H7 (cell line): ENCODE measurements at regions not wholly inside any gene's neighbourhood (a gene's known extent, or its start where the extent isn't known, plus 50 kb on each side); places are given as distances from the start of the nearest gene placed in this dataset.
"Not testable (repeated sequence)": the region's sequence is repeated elsewhere in the genome, so short reads cannot be mapped to it uniquely, and the experiment has no call there.

Source experiments
- DNase-seq: peaks from one replicate; pipeline ENCODE4 v3.0.0; 2012
- H3K27me3 ChIP-seq: 2 replicates; pipeline ENCODE4 v1.6.0; 2011; ENCODE audit warnings: mild to moderate bottlenecking, low read length; ENCODE audit not compliant: control insufficient read depth, insufficient read depth
- H3K36me3 ChIP-seq: replicated peaks from 2 replicates; pipeline ENCODE4 v1.5.1; 2011; ENCODE audit warnings: low read length; ENCODE audit not compliant: control insufficient read depth, insufficient read depth
- H3K4me3 ChIP-seq: 2 replicates; pipeline ENCODE4 v1.5.1; 2011; ENCODE audit warnings: low read depth, mild to moderate bottlenecking, control low read depth, low read length, moderate library complexity; ENCODE audit not compliant: insufficient read depth

DNA sequence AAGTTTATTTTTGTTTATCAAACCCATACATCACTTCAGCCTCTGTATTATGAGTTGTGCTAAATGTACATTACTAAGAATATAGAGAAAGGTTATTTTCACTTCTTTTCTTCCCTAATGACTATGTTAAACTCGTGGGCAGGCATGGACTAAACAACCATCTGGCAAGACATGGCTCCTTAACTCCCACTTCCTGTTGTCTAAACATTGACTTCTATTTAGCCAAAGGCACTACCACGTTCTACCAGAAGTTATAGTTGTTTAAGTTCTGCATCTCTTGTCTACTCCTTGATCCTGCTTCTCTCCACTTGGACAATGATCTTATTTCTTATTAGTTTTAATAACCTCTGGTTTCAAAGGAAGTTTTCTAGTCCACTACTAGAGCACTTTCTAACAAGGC is 136.1 kb downstream of the MACIR start:
- Histone ChIP-seq H3K4me3 (no peak overlapping the region), H3K36me3 (no peaks in the 10 kb centered on the region), H3K27me3 (no peaks in the 10 kb centered on the region)
- no peak for DNase-seq

DNA sequence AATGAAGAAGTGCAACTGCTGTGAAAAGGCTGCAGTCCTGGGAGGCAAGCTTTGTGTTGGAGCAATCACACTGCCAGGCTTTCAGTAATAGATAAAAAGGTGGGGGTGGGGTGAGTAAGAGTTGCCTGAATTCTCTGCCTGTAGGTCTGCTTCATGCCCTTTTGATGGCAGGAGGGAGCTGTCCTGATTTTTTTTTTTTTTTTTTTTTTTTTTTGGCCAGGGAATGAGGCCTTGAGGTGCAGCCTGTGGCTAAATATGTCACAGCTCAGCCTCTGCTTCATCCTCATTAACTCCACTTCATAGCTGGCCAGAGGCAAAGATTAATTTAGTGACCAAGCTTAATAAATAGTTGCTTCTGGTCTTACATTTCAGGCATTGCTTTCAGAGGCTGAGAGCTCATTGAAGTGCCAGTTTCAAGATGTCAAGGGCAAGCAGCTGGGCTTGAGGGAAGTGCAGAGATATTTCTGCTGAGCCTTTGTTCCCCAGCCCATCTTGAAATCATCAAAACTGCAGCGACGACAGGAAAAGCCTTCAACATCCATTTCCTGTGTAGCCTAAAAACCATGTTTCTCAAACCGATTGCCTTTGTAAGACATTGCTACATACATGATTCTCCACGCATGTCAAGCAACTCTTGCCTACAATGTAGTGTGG is 134.7 kb downstream of the MACIR start:
- no peaks in the 10 kb centered on the region for H3K27me3 ChIP-seq
- DNase-seq, result peak; percentile 4
- no peak overlapping the region for H3K4me3 ChIP-seq
- H3K36me3 ChIP-seq, result no peaks in the 10 kb centered on the region

DNA sequence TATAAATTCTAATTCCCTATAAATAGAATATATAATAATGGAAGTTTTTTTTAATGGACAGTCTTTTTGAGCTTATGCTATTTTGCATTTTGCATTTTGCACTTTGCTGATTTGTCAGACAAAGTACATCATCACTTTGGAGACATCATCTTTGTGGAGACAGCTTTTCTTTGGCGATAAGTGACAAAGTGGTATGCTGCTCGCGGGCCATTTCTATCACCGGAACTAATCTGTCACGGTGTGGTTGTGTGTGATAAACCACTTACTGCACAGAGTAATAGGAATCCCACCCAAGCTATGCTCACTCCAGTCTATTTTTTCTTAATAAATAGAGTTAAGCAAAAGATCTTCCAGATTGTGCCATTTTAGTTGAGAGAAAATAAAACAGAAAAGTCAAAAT is 133.1 kb downstream of the MACIR start:
- Histone ChIP-seq H3K27me3 (no peaks in the 10 kb centered on the region), H3K4me3 (no peak overlapping the region), H3K36me3 (no peaks in the 10 kb centered on the region)
- DNase-seq, result no peak

DNA sequence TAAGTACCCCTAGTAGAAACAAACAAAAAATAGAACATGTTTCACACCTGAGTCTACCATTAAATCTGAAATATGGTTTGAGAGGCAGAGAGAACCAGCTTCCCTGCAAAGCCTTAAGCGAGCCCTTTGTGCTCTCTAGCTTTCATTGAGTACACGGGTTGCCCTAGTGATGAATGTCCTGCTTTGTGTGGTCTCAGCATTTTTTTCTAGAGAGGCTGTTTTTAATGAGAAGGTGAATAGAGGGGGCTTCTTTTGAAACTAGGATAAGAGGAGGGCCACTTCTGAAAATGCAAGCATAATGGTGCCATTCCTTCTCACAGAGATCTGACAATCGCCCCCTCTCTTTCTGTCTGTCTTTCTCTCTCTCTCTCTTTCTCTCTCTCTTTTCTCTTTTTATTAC is 131.3 kb downstream of the MACIR start:
- DNase-seq, result no peak
- Histone ChIP-seq H3K27me3 (no peaks in the 10 kb centered on the region), H3K4me3 (no peak overlapping the region), H3K36me3 (no peaks in the 10 kb centered on the region)

DNA sequence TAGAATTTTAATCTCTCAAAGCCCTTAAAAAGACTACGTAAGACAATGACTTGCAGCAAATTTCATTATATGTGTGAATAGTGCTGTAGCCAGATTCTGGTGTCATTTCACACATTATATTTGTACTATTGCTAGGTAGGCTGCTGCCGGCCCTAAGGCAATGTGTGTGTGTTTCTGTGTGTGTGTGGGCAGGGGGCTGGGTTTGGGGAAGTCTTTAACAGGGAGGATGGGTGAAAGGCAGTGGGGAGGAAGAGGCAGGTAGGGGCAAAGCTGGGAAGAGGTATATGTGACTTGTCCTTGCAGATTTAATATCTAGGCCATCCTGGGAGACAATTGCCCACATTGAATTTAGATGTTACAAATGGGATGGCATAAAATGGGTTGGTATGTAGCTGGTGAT is 130.8 kb downstream of the MACIR start:
- Histone ChIP-seq H3K36me3 (no peaks in the 10 kb centered on the region), H3K4me3 (no peak overlapping the region), H3K27me3 (no peaks in the 10 kb centered on the region)
- no peak for DNase-seq

DNA sequence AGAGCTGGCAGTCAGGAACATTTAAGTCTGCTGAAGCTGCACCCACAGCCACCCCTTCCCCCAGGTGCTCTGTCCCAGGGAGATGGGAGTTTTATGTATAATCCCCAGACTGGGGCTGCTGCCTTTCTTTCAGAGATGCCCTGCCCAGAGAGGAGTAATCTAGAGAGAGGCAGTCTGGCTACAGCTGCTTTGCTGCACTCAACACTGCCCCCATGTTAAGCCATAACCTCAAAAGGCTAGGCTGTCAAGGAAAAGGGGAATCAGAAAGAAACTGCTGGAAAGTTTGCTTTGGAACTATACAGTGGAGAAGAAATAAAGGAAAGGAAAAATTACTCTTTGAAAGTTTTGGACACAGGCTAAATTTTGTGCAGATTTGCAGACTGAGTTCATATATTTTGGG is 127.2 kb downstream of the MACIR start:
- no peaks in the 10 kb centered on the region for H3K27me3 ChIP-seq
- DNase-seq, result no peak
- no peak overlapping the region for H3K4me3 ChIP-seq
- no peaks in the 10 kb centered on the region for H3K36me3 ChIP-seq

DNA sequence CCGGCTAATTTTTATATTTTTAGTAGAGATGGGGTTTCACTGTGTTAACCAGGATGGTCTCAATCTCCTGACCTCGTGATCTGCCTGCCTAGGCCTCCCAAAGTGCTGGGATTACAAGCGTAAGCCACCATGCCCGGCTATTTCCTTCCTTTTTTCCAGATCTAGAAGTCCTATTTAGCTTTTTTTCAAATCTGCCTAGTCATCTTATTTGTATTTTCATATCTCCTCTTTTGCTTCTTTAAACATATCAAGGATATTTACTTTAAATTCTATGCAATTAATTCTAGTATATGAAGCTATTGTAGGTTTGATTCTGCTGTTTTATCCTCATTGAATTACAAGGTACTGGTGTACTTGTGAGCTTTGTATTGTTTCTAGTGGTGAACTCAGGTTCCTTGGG is 119.1 kb downstream of the MACIR start:
- not testable (repeated sequence) for H3K27me3 ChIP-seq, H3K4me3 ChIP-seq, H3K36me3 ChIP-seq, DNase-seq

DNA sequence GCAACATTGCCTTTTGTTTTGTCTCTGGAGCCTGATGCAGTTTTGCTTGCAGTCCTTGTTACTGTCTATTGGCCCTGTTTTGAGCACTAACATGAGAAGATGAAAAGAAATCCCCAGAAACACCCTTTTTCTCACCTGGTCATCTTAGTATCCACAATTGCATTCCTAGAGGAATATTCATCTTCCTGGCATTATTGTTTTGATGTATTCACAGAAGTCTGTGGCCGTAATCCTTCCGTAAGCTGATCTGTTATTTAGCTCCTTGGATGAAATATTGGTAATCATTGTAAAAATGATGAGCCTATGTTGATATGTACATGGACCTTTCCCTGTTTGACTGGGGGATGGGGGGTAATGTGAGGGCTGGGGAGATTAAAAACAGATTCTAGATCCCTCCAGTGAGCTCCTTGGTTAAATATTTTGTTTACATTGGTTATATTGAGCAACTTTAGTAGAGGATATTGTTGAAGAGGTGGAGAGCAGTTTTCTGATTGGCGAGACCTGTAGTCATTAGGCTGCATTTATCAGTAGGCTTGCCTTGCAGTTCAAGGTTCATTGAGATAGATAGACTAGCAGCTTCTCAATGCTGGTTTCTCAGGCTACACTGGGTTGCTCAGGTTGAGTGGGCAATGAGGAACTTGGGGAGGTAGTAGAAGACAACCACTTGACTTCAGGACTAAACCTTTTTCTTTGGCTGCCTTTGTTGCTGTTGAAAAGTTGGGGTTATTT is 117.5 kb downstream of the MACIR start:
- Histone ChIP-seq H3K4me3 (no peak overlapping the region), H3K27me3 (no peaks in the 10 kb centered on the region), H3K36me3 (no peaks in the 10 kb centered on the region)
- no peak for DNase-seq

DNA sequence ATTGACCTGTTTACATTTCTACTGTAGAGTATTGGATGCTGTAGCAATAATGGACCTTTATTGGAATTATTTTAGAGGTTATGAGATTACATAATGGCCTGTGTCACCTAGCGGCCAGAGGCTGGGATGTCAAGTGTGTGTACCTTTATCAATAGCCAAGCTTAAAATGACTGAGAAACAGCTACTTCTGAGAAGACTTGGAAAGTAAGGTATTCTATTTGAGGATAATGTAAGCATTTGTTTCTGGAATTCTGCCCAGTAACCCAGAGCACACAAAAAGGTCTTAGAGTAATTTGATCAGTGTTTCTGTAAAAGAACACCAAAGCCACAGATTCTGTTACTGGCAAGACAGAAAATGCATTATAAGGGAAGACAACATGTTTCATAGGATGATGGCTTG is 116.8 kb downstream of the MACIR start:
- Histone ChIP-seq H3K4me3 (no peak overlapping the region), H3K27me3 (no peaks in the 10 kb centered on the region), H3K36me3 (no peaks in the 10 kb centered on the region)
- no peak for DNase-seq

DNA sequence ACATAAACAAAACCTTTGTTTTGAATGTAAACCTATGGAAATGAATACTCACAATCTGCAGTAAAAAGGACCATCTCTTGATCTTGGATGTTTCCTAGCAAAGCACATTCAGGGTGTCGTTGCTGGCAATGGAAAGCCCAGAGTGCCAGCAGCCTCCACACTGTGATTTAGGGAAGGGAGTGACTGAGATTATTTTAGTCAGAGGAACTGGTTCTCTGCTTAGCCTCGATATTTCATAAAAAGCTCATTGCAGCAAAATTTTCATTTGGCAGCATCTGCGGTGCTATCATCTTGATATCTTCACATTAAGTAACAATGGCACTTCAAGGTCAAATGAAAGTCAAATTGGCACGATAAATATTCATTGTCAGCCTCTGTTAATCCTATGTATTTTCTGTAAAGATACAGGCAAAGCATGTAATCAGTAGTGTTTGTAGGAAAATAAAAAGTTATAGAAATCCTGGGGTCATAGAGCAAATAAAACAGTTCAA is 116.0 kb downstream of the MACIR start:
- Histone ChIP-seq H3K27me3 (no peaks in the 10 kb centered on the region), H3K36me3 (no peaks in the 10 kb centered on the region), H3K4me3 (no peak overlapping the region)
- DNase-seq, result no peak

DNA sequence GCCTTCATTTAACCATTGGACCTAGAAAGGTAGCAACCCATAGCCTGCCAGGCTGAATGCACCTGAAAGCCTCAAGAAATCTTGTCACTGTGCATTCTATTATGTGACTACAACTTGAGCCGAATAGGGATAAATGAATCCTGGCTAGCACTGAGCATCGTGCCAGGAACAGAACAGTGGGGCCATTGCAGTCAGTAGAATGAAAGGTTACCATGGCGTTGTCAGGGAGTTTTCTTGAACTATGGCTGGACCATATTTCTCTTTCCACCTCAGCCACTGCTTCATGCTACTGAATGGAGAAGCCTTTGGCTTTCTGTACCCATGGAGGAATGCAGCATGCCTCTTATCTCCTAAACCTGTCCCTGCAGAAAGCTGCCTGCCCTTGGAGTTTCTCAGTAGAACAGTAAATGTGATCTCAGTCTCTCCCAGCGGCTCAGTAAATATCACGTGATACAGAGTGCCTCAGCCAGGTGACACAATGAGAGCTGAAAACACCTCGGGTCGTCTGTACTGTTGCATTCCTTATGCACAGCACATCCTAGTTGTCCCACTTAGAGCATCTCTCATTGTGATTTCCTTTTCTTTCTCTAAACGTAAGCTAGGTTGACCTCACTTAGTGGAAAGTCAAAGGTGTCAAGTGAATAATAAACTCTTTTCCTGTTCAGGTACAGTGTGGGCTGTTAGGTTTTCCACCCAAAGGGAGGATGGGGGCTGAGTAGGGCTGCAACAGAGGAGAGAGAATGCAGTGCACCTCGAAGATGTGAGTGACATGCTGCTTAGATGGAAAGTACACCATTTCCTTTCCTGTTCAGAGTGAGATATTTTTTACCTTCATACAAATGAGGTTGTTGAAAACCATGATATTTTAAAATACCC is 115.3 kb downstream of the MACIR start:
- H3K4me3 ChIP-seq, result no peak overlapping the region
- H3K36me3 ChIP-seq, result no peaks in the 10 kb centered on the region
- DNase-seq, result no peak
- H3K27me3 ChIP-seq, result no peaks in the 10 kb centered on the region

DNA sequence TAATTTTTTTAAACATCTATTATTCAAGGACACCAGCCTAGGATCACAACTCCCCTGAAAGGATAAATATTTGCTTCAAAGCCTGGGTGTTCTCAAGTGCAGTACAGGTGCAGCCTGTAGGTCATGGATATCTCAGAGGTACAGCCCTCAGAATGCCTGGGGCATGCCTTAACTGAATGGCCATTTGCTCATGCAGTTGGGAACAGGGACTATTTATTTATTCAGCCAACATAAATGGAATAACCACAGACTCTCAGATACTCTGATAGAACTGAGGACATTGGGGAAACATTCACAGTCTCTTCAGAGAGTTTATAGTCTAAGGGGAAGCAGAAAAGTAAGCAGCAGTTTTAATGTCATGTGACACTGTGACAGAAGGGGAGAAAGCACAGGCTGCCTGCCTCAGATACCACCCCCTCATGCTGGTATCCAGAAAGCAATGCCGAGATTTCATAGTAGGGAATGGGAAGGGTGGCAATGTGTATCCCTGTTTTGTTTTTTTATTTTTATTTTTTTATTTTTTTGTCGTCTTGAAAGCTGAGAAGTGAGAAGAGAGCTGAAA is 112.6 kb downstream of the MACIR start:
- no peak for DNase-seq
- Histone ChIP-seq H3K27me3 (no peaks in the 10 kb centered on the region), H3K4me3 (no peak overlapping the region), H3K36me3 (no peaks in the 10 kb centered on the region)

DNA sequence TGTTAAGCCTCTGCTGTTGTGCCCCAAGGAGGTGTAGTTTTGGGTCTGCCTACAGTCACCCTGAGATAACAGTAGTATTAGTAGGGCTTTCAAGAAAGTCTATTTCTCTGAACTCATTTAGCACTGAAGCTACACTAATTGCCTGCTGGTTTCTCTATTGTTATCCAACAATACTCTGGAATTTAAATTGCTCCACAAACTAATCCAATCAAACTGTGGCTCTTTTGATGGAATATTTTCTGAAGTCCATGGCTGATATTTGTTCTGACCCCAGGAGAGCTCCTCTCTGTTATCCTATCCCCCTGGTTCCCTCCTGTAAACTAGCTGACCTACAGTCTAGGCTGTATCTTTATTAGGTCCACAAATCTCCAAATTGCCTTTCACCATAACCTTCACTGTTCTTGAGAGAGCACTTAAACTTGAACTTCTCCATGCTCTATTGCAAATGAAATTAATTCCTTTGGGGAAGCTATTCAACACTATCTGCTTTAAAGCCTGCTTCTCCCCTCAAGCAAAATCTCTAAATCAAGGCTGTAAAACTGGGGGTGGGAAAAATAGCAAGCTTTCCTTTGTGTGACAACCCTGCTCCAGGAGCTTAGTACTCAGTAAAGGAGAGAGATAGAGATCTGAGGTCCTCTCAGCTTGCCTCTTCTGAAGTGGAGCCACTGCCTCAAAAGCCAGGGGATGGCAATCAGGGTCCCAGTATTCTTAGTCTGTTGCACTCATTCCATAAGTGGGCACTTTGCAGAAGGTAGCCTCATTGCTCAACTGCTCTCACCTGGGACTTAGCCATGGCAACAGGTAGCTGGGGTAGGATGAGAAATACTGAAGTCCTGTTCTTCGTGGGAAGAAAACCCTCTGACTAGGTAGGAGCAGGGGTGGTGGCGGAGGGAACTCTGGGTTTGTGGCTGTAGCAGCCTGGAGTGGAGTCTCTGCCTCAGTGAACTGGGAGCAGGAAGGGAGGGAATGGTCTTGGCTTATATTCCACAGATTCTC is 110.9 kb downstream of the MACIR start:
- Histone ChIP-seq H3K36me3 (no peaks in the 10 kb centered on the region), H3K27me3 (no peaks in the 10 kb centered on the region), H3K4me3 (no peak overlapping the region)
- no peak for DNase-seq

DNA sequence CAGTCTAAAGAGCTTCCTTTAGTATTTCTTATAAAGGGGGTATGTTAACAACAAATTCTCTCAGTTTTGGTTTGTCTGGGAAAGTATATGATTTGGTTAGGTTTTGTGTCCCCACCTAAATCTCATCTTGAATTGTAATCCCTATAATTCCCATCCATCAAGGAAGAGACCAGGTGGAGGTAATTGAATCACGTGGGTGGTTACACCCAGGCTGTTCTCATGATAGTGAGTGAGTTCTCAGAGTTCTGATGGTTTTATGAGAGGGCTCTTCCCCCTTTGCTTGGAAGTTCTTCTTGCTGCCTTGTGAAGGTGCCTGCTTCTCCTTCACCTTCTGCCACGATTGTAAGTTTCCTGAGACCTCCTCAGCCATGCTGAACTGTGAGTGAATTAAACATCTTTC is 109.1 kb downstream of the MACIR start:
- no peak for DNase-seq

More for the DNA sequence above, 109.1 kb downstream of the MACIR start:
- no peaks in the 10 kb centered on the region for H3K36me3 ChIP-seq
- no peak overlapping the region for H3K4me3 ChIP-seq
- H3K27me3 ChIP-seq, result no peaks in the 10 kb centered on the region
